ENCODE measurements at regions not wholly inside any gene's neighbourhood (a gene's known extent, or its start where the extent isn't known, plus 50 kb on each side); places are given as distances from the start of the nearest gene placed in this dataset.

DNA sequence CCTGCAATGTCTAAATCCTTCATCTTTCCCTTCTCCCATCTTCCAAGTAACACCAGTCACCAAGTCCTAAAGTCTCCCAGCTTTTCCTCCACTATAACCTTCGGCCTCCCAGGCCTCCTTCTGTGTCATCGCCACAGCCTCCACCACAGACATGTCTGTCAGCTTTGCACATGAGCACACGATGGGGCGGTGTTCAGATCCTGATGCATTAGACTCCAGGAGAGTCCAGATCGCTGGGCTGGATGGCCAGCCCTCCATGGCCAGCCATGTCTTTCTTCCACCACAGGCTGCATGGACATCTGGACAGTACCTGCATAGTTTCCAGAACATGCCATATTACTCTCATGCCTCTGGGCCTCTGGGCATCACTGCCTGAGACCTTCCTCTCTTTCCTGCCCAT is 974.2 kb upstream of the ZNF722 start:
- TF ChIP-seq CTCF (IDR thresholded peaks at IDR 0.05) (no peak), POLR2A (IDR thresholded peaks at IDR 0.05) (no peak)
- peaks cover 6% of the 10 kb centered on the region for H3K4me1 ChIP-seq
- H3K4me3 ChIP-seq, result no peak overlapping the region
- WGBS, 2 donors, result 78 to 83% methylated on average over 5 of the region's 5 CpGs
- no peaks in the 10 kb centered on the region for H3K36me3 ChIP-seq (ENCODE audit: low read depth, missing control alignments)
- DNase-seq, result no peak
- no peaks in the 10 kb centered on the region for H3K27me3 ChIP-seq
- H3K9me3 ChIP-seq, result no peaks in the 10 kb centered on the region
- no peak overlapping the region for H3K27ac ChIP-seq
- intact Hi-C loops (cut with DNase I; ENCODE audit: low total_unique reads), result no loop called here

DNA sequence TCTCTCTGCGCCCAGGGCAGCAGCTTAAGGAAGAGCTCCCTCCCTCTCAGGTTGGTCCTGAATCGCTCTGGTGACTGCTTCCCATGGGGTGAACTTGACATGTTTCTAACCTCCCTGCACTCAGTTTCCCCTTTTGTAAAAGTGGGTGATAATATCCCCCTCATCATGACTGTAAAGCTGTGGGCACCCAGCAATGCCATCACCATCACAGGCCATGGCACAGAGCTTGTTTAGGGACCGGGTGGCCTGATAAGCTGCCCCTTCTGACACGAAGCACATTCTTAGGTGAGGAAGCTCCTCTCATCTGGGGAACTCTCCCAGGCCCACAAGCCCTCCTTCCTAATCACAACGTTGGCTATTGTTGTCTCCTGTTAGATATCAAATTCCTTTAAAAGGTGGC is 972.8 kb upstream of the ZNF722 start:
- no peaks in the 10 kb centered on the region for H3K9me3 ChIP-seq
- no peak for DNase-seq
- H3K4me1 ChIP-seq, result peaks cover 17% of the 10 kb centered on the region
- H3K27ac ChIP-seq, result no peak overlapping the region
- H3K36me3 ChIP-seq (ENCODE audit: low read depth, missing control alignments), result no peaks in the 10 kb centered on the region
- no peak overlapping the region for H3K4me3 ChIP-seq
- TF ChIP-seq CTCF (IDR thresholded peaks at IDR 0.05), result no peak
- TF ChIP-seq POLR2A (IDR thresholded peaks at IDR 0.05), result no peak
- H3K27me3 ChIP-seq, result no peaks in the 10 kb centered on the region
- intact Hi-C loops (cut with DNase I; ENCODE audit: low total_unique reads), result no loop called here
- 73 to 76% methylated on average over 5 of the region's 5 CpGs for WGBS, 2 donors

- Histone ChIP-seq H3K4me3 (no peak overlapping the region), H3K9me3 (no peaks in the 10 kb centered on the region), H3K27me3 (no peaks in the 10 kb centered on the region), H3K36me3 (ENCODE audit: low read depth, missing control alignments) (no peaks in the 10 kb centered on the region), H3K27ac (no peak overlapping the region), H3K4me1 (peaks cover 17% of the 10 kb centered on the region)
- no peak for DNase-seq
- intact Hi-C loops (cut with DNase I; ENCODE audit: low total_unique reads), result no loop called here
- TF ChIP-seq CTCF (IDR thresholded peaks at IDR 0.05) (no peak), POLR2A (IDR thresholded peaks at IDR 0.05) (no peak)
- WGBS, 2 donors, result 67 to 68% methylated on average over 5 of the region's 5 CpGs
Measured at GRCh38 chr7:63027075-63027474, 971.6 kb upstream of the ZNF722 start.

GRCh38 chr7:63028376-63029206 is 970.1 kb upstream of the ZNF722 start:
- H3K4me1 ChIP-seq, result peaks cover 17% of the 10 kb centered on the region
- no peaks in the 10 kb centered on the region for H3K9me3 ChIP-seq
- intact Hi-C loops (cut with DNase I; ENCODE audit: low total_unique reads), result no loop called here
- TF ChIP-seq POLR2A (IDR thresholded peaks at IDR 0.05), result no peak
- TF ChIP-seq CTCF (IDR thresholded peaks at IDR 0.05), result no peak
- H3K27me3 ChIP-seq, result no peaks in the 10 kb centered on the region
- H3K27ac ChIP-seq, result peak overlapping the region in 1 of 2 donors; percentile 9
- H3K4me3 ChIP-seq, result no peak overlapping the region
- WGBS, 2 donors, result 76 to 79% methylated on average over 15 of the region's 15 CpGs
- DNase-seq, result no peak
- no peaks in the 10 kb centered on the region for H3K36me3 ChIP-seq (ENCODE audit: low read depth, missing control alignments)

DNA sequence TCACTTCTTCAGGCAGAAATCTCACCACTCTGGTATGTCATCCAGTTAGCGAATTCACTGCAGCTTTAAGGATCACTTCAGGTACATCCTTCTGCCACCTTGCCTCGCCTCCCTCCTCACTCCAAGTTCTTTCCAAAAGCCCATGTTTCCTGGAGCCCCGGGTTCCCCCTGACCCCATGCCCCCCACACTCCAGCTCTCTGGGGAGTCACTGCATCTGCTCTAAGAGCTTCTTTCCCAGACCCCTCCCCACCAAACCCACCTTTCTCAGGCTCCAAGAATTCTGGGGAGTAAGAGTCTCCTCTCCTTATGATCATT is 969.5 kb upstream of the ZNF722 start:
- intact Hi-C loops (cut with DNase I; ENCODE audit: low total_unique reads), result no loop called here
- no peaks in the 10 kb centered on the region for H3K36me3 ChIP-seq (ENCODE audit: low read depth, missing control alignments)
- no peaks in the 10 kb centered on the region for H3K9me3 ChIP-seq
- H3K4me3 ChIP-seq, result no peak overlapping the region
- no peak for DNase-seq
- peak overlapping the region in 1 of 2 donors; percentile 9 for H3K27ac ChIP-seq
- H3K4me1 ChIP-seq, result peaks cover 17% of the 10 kb centered on the region
- no peaks in the 10 kb centered on the region for H3K27me3 ChIP-seq
- 58 to 66% methylated on average over 3 of the region's 3 CpGs for WGBS, 2 donors
- no peak for TF ChIP-seq POLR2A (IDR thresholded peaks at IDR 0.05)
- no peak for TF ChIP-seq CTCF (IDR thresholded peaks at IDR 0.05)
